Muscle layer of colon (tissue), 2 donors: ENCODE measurements at regions not wholly inside any gene's neighbourhood (a gene's known extent, or its start where the extent isn't known, plus 50 kb on each side); places are given as distances from the start of the nearest gene placed in this dataset.
"Not testable (repeated sequence)": the region's sequence is repeated elsewhere in the genome, so short reads cannot be mapped to it uniquely, and the experiment has no call there.

Experiments
- H3K27ac ChIP-seq: one replicate; pipeline ENCODE4 v1.7.0; 2013; ENCODE audit warnings: low read depth, mild to moderate bottlenecking, low read length, moderate library complexity
- H3K27me3 ChIP-seq, 2 donors: one replicate each; pipeline ENCODE4 v1.7.0; 2013; ENCODE audit warnings: low read length in 2 of 2, mild to moderate bottlenecking in 2 of 2; ENCODE audit not compliant: insufficient read depth in 2 of 2, control insufficient read depth in 1 of 2
- H3K36me3 ChIP-seq: one replicate; pipeline ENCODE4 v1.7.0; 2013; ENCODE audit warnings: mild to moderate bottlenecking, low read length; ENCODE audit not compliant: insufficient read depth
- H3K4me1 ChIP-seq: one replicate; pipeline ENCODE4 v1.7.0; 2013; ENCODE audit warnings: mild to moderate bottlenecking, low read length; ENCODE audit not compliant: insufficient read depth
- H3K4me3 ChIP-seq, 2 donors: one replicate each; pipeline ENCODE4 v1.7.0; 2013; ENCODE audit warnings: low read length in 2 of 2, low read depth in 1 of 2, mild to moderate bottlenecking in 1 of 2, moderate library complexity in 1 of 2
- H3K9ac ChIP-seq: one replicate; pipeline ENCODE4 v1.7.0; 2013; ENCODE audit warnings: low read length
- H3K9me3 ChIP-seq: one replicate; pipeline ENCODE4 v1.7.0; 2013; ENCODE audit warnings: mild to moderate bottlenecking, low read length
- donor health status: abdominal sarcoma.
- donor health status: Adenocarcinoma of cecum.

GRCh38 chr15:25240461-25241021, 198.3 kb downstream of the UBE3A start:
- no peak overlapping the region for H3K4me3 ChIP-seq
- H3K27ac ChIP-seq = no peak overlapping the region
- H3K27me3 ChIP-seq = no peaks in the 10 kb centered on the region

DNA sequence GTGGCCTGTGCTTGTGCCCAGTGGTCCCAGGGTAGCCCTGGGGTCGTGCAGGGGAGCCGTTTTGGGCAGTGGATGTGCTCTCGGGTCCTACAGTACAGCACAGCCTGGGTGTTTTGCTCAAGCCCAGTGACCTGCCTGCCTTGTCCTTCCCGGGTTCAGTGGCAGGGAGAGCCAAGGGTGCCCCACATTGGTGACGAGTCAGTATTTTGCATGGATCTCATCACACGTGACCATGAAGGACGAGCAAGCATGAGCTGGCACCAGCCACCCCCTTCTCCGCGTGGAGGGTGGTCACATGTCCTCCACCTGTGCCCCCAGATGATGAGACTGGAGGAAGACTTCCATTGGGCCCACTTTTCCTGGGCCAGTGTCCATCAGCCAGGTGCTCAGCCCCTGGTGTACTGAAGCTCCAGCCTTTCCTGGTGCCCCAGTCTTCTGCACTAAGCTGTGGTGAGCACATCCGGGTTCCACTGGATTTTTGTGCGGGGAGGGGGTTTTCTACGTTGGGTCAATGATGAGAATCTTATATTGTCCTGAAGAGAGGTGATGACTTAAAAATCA, 197.5 kb downstream of the UBE3A start:
- Histone ChIP-seq H3K9me3 (no peaks in the 10 kb centered on the region), H3K4me3 (no peak overlapping the region), H3K27ac (no peak overlapping the region), H3K36me3 (no peaks in the 10 kb centered on the region), H3K9ac (no peak overlapping the region), H3K4me1 (no peaks in the 10 kb centered on the region), H3K27me3 (no peaks in the 10 kb centered on the region)

More at GRCh38 chr15:25240461-25241021, 198.3 kb downstream of the UBE3A start:
- Histone ChIP-seq H3K9me3 (no peaks in the 10 kb centered on the region), H3K4me1 (no peaks in the 10 kb centered on the region), H3K9ac (no peak overlapping the region), H3K36me3 (no peaks in the 10 kb centered on the region)

GRCh38 chr15:25242166-25242879, 196.5 kb downstream of the UBE3A start:
- H3K36me3 ChIP-seq = no peaks in the 10 kb centered on the region
- no peak overlapping the region for H3K27ac ChIP-seq
- H3K9ac ChIP-seq = no peak overlapping the region
- no peaks in the 10 kb centered on the region for H3K27me3 ChIP-seq
- no peaks in the 10 kb centered on the region for H3K9me3 ChIP-seq
- no peak overlapping the region for H3K4me3 ChIP-seq
- H3K4me1 ChIP-seq = no peaks in the 10 kb centered on the region

DNA sequence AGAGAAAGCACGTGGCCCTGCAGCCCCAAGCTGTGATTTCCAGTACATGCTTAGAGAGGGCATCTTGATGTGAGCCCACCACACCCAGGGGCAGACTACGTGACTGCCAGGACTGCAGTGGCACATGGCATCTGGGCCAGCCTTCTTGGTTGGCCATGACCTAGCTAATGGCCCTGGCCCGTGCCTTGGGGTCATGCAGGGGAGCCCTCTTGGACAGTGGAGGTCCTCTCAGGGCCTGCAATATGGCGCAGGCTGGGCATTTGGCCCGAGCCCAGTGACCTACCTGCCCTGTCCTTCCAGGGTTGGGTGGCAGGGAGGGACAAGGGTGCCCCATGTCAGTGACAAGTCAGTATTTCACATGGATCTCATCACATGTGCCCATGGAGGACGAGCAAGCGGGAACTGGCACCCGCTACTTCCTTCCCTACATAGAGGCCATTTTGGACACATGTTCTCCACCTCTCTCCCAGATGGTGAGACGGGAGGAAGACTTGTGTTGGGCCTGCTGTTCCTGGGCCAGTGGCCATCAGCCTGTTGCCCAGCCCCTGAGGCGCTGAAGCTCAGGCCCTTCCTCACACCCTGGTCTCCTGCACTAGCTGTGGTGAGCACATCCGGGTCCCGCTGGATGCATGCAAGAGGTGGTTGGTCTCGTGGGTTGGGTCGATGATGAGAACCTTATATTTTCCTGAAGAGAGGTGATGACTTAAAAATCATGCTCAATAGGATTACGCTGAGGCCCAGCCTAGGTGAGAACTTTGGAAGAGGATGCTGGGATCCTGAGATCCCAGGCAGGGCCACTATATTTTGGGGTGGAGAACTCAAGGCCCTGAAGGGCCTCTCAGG, 195.6 kb downstream of the UBE3A start:
- Histone ChIP-seq H3K9me3 (no peaks in the 10 kb centered on the region), H3K4me1 (no peaks in the 10 kb centered on the region), H3K4me3 (no peak overlapping the region), H3K36me3 (no peaks in the 10 kb centered on the region), H3K27me3 (no peaks in the 10 kb centered on the region), H3K9ac (no peak overlapping the region), H3K27ac (no peak overlapping the region)

- H3K27me3 ChIP-seq = no peaks in the 10 kb centered on the region
- no peak overlapping the region for H3K27ac ChIP-seq
- no peaks in the 10 kb centered on the region for H3K4me1 ChIP-seq
- no peak overlapping the region for H3K4me3 ChIP-seq
- H3K9me3 ChIP-seq = no peaks in the 10 kb centered on the region
- H3K36me3 ChIP-seq = no peaks in the 10 kb centered on the region
- H3K9ac ChIP-seq = no peak overlapping the region
These were observed 195.1 kb downstream of the UBE3A start for GRCh38 chr15:25243800-25244097.

DNA sequence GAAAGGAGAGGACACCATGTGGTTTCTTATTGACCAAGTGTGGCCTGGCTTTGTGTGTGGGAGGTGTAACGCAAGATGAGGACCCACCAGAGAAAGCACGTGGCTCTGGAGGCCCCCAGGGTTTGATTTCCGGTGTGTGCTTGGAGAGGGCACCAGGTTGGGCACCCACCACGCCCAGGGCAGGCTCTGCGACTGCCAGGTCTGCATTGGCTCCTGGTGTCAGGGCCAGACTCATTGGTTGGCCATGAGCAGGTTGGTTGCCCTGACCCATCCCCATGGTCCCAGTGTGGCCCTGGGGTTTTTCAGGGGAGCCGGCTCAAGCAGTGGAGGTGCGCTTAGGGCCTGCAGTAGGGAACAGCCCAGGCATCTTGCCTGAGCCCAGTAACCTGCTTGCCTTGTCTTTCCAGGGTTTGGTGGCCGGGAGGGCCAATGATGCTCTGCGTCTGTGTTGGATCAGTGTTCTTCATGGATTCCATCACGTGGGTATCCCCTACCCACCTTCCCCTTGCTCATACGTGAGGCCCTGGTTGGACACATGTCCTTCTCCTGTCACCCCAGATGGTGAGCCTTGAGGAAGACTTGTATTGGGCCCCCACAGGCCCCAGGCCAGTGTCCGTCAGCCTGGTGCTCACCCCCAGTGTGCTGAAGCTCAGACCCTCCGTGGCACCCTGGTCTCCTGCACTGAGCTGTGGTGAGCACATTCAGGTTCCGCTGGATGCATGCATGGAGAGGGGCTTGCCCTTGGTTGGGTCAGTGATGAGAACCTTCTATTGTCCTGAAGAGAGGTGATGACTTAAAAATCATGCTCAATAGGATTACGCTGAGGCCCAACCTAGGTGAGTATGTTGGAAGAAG, 193.9 kb downstream of the UBE3A start:
- H3K4me3 ChIP-seq = no peak overlapping the region
- no peaks in the 10 kb centered on the region for H3K9me3 ChIP-seq
- no peaks in the 10 kb centered on the region for H3K4me1 ChIP-seq
- no peak overlapping the region for H3K27ac ChIP-seq
- H3K9ac ChIP-seq = no peak overlapping the region
- H3K27me3 ChIP-seq = no peaks in the 10 kb centered on the region
- no peaks in the 10 kb centered on the region for H3K36me3 ChIP-seq

DNA sequence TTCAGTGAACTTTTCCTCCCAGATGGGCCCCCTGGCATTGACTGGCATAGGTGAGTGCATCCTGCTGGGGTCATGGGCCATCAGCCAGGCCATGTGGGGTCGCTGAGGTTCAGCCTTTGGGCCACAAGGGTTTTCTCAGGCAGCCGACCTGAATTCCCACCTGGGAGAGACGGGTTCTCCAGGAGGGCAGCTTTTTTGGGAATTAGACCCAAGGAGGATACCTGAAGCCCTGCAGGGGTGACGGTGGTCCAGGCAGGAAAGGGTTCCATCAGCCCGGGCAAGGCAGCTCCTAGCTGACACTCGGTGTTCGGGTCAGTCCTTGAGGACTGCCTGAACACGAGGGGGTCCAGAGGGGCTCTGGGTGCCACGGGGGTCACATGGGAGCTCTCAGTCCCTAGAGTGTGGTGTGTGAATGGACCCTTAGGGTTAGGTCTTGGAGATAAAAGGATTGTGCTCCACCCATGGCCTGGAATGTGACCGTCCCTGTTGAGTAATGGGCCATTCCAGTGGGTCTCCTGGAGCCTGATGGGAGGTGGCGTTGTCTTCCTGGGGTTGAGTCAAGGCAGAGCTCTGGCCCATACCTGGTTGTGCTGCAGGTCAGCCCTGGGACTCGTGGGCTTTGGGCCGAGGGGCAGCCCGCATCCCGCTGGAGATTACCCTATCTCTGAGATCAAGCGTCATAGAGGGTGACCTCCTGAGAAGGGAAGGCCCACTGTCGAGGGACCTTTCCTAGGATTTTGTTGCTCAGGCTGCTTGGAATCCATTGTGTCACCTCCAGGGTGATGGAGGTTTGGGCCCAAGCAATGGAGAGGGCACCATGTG, 192.8 kb downstream of the UBE3A start:
- Histone ChIP-seq H3K9ac (no peak overlapping the region), H3K27me3 (no peaks in the 10 kb centered on the region), H3K27ac (no peak overlapping the region), H3K4me3 (no peak overlapping the region), H3K9me3 (no peaks in the 10 kb centered on the region), H3K36me3 (no peaks in the 10 kb centered on the region), H3K4me1 (no peaks in the 10 kb centered on the region)

- no peak overlapping the region for H3K9ac ChIP-seq
- H3K4me1 ChIP-seq = no peaks in the 10 kb centered on the region
- no peaks in the 10 kb centered on the region for H3K9me3 ChIP-seq
- H3K4me3 ChIP-seq = no peak overlapping the region
- H3K27ac ChIP-seq = no peak overlapping the region
- H3K36me3 ChIP-seq = no peaks in the 10 kb centered on the region
- H3K27me3 ChIP-seq = no peaks in the 10 kb centered on the region
These were observed 192.0 kb downstream of the UBE3A start for GRCh38 chr15:25246641-25247406.

- no peaks in the 10 kb centered on the region for H3K9me3 ChIP-seq
- H3K27ac ChIP-seq = no peak overlapping the region
- H3K36me3 ChIP-seq = no peaks in the 10 kb centered on the region
- H3K9ac ChIP-seq = no peak overlapping the region
- H3K4me1 ChIP-seq = no peaks in the 10 kb centered on the region
- H3K27me3 ChIP-seq = no peaks in the 10 kb centered on the region
- no peak overlapping the region for H3K4me3 ChIP-seq
These were observed 191.3 kb downstream of the UBE3A start for GRCh38 chr15:25247407-25248038.

DNA sequence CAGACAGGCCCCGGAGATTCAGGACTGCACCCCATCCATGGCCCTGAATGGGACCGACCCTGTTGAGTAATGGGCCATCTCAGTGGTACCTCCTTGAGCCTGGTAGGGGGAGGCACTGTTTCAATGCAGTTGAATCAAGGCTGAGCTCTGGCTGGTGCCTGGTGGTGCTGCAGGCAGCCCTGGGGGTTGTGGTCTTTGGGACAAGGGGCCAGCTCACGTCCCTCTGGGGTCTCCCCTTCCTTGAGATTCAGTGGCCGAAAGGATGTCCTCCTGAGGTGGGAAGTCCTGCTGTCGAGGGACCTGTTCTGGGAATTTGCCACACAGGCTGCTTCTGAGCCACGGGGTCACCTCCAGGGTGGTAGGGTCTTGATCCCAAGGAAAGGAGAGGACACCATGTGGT, 190.7 kb downstream of the UBE3A start:
- H3K27ac ChIP-seq, H3K4me3 ChIP-seq, H3K36me3 ChIP-seq, H3K27me3 ChIP-seq, H3K9ac ChIP-seq, H3K9me3 ChIP-seq, H3K4me1 ChIP-seq: not testable (repeated sequence)
